ENCODE measurements at regions not wholly inside any gene's neighbourhood (a gene's known extent, or its start where the extent isn't known, plus 50 kb on each side); places are given as distances from the start of the nearest gene placed in this dataset.
A peak's percentile ranks its signal among the peaks of the same experiment; 100 is the strongest.

DNA sequence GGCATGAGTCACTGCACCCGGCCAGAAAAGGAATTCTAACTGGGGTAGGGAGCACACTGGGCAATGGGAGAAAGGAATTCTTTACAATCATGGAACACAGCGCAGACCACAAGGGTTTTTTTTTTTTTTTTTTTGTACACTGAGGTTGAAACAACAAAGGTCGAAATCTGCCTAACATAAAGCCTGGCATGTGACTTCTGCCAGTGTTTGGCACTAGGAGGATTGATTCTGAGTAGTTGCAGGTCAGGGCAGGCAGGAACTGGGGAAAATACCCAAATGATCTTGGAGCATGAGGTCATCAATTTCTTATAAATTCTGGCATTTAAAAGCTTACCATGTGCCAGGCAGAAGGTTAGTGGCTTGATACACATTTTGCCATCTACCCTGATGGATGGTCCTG is 202.0 kb upstream of the SNX19 start:
- DNase-seq (ENCODE audit: low read depth, low spot score) (no peak), ATAC-seq (no peak)
- TF ChIP-seq, protein P1, sequence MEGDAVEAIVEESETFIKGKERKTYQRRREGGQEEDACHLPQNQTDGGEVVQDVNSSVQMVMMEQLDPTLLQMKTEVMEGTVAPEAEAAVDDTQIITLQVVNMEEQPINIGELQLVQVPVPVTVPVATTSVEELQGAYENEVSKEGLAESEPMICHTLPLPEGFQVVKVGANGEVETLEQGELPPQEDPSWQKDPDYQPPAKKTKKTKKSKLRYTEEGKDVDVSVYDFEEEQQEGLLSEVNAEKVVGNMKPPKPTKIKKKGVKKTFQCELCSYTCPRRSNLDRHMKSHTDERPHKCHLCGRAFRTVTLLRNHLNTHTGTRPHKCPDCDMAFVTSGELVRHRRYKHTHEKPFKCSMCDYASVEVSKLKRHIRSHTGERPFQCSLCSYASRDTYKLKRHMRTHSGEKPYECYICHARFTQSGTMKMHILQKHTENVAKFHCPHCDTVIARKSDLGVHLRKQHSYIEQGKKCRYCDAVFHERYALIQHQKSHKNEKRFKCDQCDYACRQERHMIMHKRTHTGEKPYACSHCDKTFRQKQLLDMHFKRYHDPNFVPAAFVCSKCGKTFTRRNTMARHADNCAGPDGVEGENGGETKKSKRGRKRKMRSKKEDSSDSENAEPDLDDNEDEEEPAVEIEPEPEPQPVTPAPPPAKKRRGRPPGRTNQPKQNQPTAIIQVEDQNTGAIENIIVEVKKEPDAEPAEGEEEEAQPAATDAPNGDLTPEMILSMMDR (IDR thresholded peaks at IDR 0.05) = no peak
- TF ChIP-seq, protein P2, sequence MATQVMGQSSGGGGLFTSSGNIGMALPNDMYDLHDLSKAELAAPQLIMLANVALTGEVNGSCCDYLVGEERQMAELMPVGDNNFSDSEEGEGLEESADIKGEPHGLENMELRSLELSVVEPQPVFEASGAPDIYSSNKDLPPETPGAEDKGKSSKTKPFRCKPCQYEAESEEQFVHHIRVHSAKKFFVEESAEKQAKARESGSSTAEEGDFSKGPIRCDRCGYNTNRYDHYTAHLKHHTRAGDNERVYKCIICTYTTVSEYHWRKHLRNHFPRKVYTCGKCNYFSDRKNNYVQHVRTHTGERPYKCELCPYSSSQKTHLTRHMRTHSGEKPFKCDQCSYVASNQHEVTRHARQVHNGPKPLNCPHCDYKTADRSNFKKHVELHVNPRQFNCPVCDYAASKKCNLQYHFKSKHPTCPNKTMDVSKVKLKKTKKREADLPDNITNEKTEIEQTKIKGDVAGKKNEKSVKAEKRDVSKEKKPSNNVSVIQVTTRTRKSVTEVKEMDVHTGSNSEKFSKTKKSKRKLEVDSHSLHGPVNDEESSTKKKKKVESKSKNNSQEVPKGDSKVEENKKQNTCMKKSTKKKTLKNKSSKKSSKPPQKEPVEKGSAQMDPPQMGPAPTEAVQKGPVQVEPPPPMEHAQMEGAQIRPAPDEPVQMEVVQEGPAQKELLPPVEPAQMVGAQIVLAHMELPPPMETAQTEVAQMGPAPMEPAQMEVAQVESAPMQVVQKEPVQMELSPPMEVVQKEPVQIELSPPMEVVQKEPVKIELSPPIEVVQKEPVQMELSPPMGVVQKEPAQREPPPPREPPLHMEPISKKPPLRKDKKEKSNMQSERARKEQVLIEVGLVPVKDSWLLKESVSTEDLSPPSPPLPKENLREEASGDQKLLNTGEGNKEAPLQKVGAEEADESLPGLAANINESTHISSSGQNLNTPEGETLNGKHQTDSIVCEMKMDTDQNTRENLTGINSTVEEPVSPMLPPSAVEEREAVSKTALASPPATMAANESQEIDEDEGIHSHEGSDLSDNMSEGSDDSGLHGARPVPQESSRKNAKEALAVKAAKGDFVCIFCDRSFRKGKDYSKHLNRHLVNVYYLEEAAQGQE (IDR thresholded peaks at IDR 0.05; ENCODE audit: insufficient read depth in 1 of 2, low read depth in 2 of 2, low read length in 1 of 2) = no peak
- TF ChIP-seq SIN3A (IDR thresholded peaks at IDR 0.05; ENCODE audit: borderline replicate concordance, insufficient read depth, low read depth, low read length) (no peak), POLR2AphosphoS5 (IDR thresholded peaks at IDR 0.05; ENCODE audit: low read depth, low read length) (no peak), TCF7L2 (IDR thresholded peaks at IDR 0.05; ENCODE audit: low read depth, low read length) (no peak)
- no TSS peak for BruUV-seq (replicated peaks)
- H3K36me3 ChIP-seq (ENCODE audit: control insufficient read depth, insufficient read depth, low read length) = no peaks in the 10 kb centered on the region
- ChIA-PET POLR2A (no interaction called here), CTCF (no interaction called here)
- H3K27me3 ChIP-seq (ENCODE audit: control insufficient read depth, insufficient read depth, low read length) = no peaks in the 10 kb centered on the region
- H3K4me1 ChIP-seq (ENCODE audit: control insufficient read depth, insufficient read depth, low read length) = no peaks in the 10 kb centered on the region
- intact Hi-C loops (cut with micrococcal nuclease; ENCODE audit: unreplicated experiment) (no loop called here), in situ Hi-C loops (cut with HindIII; ENCODE audit: low pct_unique_long_range_greater_than_20kb, low sequenced_read_pairs) (no loop called here)
- no peak overlapping the region for H3K27ac ChIP-seq (ENCODE audit: low read length)
- no peaks in the 10 kb centered on the region for H3K9me3 ChIP-seq (ENCODE audit: control insufficient read depth, insufficient read depth, low read depth, low read length)
- no peak overlapping the region for H3K4me3 ChIP-seq (ENCODE audit: low read depth in 2 of 2, low read length in 2 of 2)

GRCh38 chr11:131121426-131122333 is 205.4 kb upstream of the SNX19 start:
- intact Hi-C loops (cut with micrococcal nuclease; ENCODE audit: unreplicated experiment) = no loop called here
- no peaks in the 10 kb centered on the region for H3K27me3 ChIP-seq (ENCODE audit: control insufficient read depth, insufficient read depth, low read length)
- DNase-seq (ENCODE audit: low read depth, low spot score) = no peak
- no TSS peak for BruUV-seq (replicated peaks)
- TF ChIP-seq, protein P2 (IDR thresholded peaks at IDR 0.05; ENCODE audit: insufficient read depth in 1 of 2, low read depth in 2 of 2, low read length in 1 of 2) = peak in 1 of 2 experiments; percentile 21; a peak in 1 of 4 replicates
- no peak for TF ChIP-seq POLR2AphosphoS5 (IDR thresholded peaks at IDR 0.05; ENCODE audit: low read depth, low read length)
- TF ChIP-seq SIN3A (IDR thresholded peaks at IDR 0.05; ENCODE audit: borderline replicate concordance, insufficient read depth, low read depth, low read length) = no peak
- TF ChIP-seq, protein P1 (IDR thresholded peaks at IDR 0.05) = no peak
- ChIA-PET CTCF (no interaction called here), POLR2A (no interaction called here)
- no peaks in the 10 kb centered on the region for H3K9me3 ChIP-seq (ENCODE audit: control insufficient read depth, insufficient read depth, low read depth, low read length)
- no peaks in the 10 kb centered on the region for H3K36me3 ChIP-seq (ENCODE audit: control insufficient read depth, insufficient read depth, low read length)
- no peak overlapping the region for H3K27ac ChIP-seq (ENCODE audit: low read length)
- no peak for ATAC-seq
- H3K4me1 ChIP-seq (ENCODE audit: control insufficient read depth, insufficient read depth, low read length) = no peaks in the 10 kb centered on the region
- in situ Hi-C loops (cut with HindIII; ENCODE audit: low pct_unique_long_range_greater_than_20kb, low sequenced_read_pairs) = no loop called here
- no peak overlapping the region for H3K4me3 ChIP-seq (ENCODE audit: low read depth in 2 of 2, low read length in 2 of 2)
